ENCODE measurements at regions not wholly inside any gene's neighbourhood (a gene's known extent, or its start where the extent isn't known, plus 50 kb on each side); places are given as distances from the start of the nearest gene placed in this dataset.

GRCh38 chr3:78424656-78425055 lies 1343.1 kb downstream of the ROBO1 start:
- no peak for DNase-seq (ENCODE audit: low read depth)
- no peak overlapping the region for H3K4me3 ChIP-seq (ENCODE audit: low read length)
- TF ChIP-seq CTCF (conservative IDR thresholded peaks at IDR 0.05; ENCODE audit: low read depth, low read length): no peak

- H3K4me3 ChIP-seq (ENCODE audit: low read length): no peak overlapping the region
- TF ChIP-seq CTCF (conservative IDR thresholded peaks at IDR 0.05; ENCODE audit: low read depth, low read length): no peak
- no peak for DNase-seq (ENCODE audit: low read depth)
Observed at GRCh38 chr3:78426454-78426853, 1341.3 kb downstream of the ROBO1 start.

DNA sequence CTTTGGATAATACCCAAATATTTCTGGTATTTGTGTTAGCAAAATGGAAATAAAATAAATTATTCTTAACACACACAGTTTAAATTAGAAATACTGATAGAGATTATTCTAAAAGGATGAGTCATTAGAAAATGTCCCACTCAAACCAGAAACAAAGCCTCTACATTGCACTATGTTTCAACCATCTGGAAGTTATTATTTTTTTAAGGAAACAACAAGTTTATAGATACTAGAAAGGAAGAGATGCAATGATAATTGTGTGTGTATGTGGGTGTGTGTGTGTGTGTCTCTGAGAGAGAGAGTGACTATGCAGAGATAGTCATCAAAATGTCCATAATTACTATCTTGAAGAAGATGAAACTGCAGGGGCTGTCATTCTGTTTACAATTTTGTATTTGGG lies 1340.5 kb downstream of the ROBO1 start:
- TF ChIP-seq CTCF (conservative IDR thresholded peaks at IDR 0.05; ENCODE audit: low read depth, low read length): no peak
- DNase-seq (ENCODE audit: low read depth): no peak
- H3K4me3 ChIP-seq (ENCODE audit: low read length): no peak overlapping the region

GRCh38 chr3:78430741-78431140 lies 1337.1 kb downstream of the ROBO1 start:
- no peak overlapping the region for H3K4me3 ChIP-seq (ENCODE audit: low read length)
- TF ChIP-seq CTCF (conservative IDR thresholded peaks at IDR 0.05; ENCODE audit: low read depth, low read length): no peak
- peak; percentile 16 for DNase-seq (ENCODE audit: low read depth)

- TF ChIP-seq CTCF (conservative IDR thresholded peaks at IDR 0.05; ENCODE audit: low read depth, low read length): no peak
- peak; percentile 87 for DNase-seq (ENCODE audit: low read depth)
- H3K4me3 ChIP-seq (ENCODE audit: low read length): no peak overlapping the region
Observed at GRCh38 chr3:78434801-78435200, 1333.0 kb downstream of the ROBO1 start.

- H3K4me3 ChIP-seq (ENCODE audit: low read length): no peak overlapping the region
- DNase-seq (ENCODE audit: low read depth): no peak
- TF ChIP-seq CTCF (conservative IDR thresholded peaks at IDR 0.05; ENCODE audit: low read depth, low read length): no peak
Observed at GRCh38 chr3:78455166-78455565, 1312.6 kb downstream of the ROBO1 start.

GRCh38 chr3:78455712-78456433 lies 1311.9 kb downstream of the ROBO1 start:
- TF ChIP-seq CTCF (conservative IDR thresholded peaks at IDR 0.05; ENCODE audit: low read depth, low read length): no peak
- H3K4me3 ChIP-seq (ENCODE audit: low read length): no peak overlapping the region
- no peak for DNase-seq (ENCODE audit: low read depth)

Data from retinal pigment epithelial cell (primary cell).